HCT116 (cell line): ENCODE measurements at regions not wholly inside any gene's neighbourhood (a gene's known extent, or its start where the extent isn't known, plus 50 kb on each side); places are given as distances from the start of the nearest gene placed in this dataset.

ENCODE experiments used
- POLR2AphosphoS5 ChIP-seq: IDR thresholded peaks from 2 replicates; pipeline ENCODE4 v1.6.1; 2011; ENCODE audit warnings: mild to moderate bottlenecking, low read depth, low read length, moderate library complexity
- SIN3A ChIP-seq: IDR thresholded peaks from 2 replicates; pipeline ENCODE4 v1.6.1; 2012; ENCODE audit warnings: low read depth

DNA sequence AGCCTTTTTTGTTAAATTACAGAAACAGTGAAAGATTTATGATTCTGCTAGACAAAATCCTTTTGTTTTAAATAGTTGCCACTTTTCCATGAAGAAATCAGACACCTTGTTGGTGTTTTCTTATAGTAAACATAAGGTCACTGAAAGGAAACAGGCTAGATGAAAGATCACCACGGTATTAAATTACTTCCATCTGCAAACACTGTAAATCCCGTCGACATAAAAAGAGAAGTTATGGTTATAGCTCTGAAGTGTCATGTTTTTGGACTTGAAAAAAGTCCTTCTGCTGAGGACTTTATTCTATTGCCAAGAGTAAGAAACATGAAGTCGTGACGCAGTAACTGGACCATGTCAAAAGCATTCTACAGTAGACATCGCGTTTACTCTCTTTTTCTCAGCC is 567.6 kb upstream of the SLIT2 start:
- TF ChIP-seq POLR2AphosphoS5 (no peak), SIN3A (no peak)
